NCI-H69 (cell line): ENCODE measurements at regions not wholly inside any gene's neighbourhood (a gene's known extent, or its start where the extent isn't known, plus 50 kb on each side); places are given as distances from the start of the nearest gene placed in this dataset.
"Not testable (repeated sequence)": the region's sequence is repeated elsewhere in the genome, so short reads cannot be mapped to it uniquely, and the experiment has no call there.

Experiments used
- DNase-seq: peaks from one replicate; lab custom pipeline; 2025; lab: John Stamatoyannopoulos, UW

DNA sequence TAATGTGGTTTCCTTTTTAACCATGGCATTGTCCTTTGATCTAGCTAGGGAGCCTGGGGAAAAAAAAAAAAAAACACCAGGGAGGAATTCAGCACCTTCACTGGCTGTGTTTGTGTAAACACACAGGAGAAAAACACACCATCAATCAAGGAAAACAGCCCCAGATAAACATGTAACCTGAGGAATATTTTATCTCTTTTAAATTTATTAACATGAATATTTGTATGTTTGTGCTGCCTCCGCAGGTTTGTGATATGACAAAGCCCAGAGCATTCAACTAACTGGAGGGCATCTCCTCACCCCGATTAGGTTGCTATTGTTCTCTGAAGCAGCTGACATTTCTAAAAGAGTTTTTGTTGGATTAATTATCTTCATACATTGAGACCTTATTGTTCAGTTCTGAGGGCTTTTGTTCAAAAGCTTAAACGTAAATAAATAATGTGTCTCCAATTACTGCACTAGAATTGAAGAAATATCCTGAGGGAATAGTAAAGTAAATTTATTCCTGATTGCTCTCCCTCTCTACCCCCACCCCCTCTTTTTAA, 89.4 kb upstream of the SEMA3E start:
- peak; percentile 85 for DNase-seq

DNA sequence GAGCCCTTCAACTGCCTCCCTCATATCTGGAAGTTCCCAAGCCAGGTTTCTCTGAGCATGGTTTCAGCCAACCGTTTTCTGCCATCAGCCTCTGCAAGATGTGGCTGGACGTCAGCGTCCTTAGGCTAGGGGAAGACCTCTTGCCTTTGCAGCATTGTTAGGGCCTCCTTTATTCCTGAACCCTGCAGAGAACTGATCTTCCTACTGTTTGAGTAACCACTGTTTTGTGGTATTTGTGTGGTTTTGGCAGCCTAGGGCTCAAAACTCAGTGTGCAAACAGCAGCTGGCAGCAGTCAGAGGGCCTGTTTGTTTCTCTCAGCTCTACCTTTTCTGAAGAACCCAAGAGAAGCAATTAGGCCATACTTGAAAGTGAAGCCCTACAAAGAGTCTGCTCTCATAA, 83.4 kb upstream of the SEMA3E start:
- DNase-seq, result peak; percentile 63

GRCh38 chr7:83731154-83731553, 82.2 kb upstream of the SEMA3E start:
- no peak for DNase-seq

GRCh38 chr7:83716923-83717322, 68.0 kb upstream of the SEMA3E start:
- DNase-seq, result not testable (repeated sequence)

DNA sequence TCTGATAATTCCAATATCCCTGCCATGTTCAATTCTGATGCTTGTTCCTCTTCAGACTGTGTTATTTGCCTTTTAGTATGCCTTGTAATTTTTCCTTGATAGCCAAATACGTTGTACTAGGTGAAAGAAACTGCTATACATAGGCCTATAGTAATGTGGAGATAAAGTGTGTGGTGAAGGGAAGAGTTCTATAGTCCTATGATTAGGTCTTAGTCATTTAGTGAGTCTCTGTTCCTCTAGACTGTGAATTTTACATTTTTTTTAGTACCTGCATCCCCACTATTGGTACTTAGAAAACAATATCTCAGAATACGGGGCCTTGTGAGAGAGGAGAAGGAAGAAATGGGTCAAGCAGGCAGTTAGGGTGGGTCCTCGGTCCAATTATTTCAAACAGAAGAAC, 59.6 kb upstream of the SEMA3E start:
- no peak for DNase-seq

DNA sequence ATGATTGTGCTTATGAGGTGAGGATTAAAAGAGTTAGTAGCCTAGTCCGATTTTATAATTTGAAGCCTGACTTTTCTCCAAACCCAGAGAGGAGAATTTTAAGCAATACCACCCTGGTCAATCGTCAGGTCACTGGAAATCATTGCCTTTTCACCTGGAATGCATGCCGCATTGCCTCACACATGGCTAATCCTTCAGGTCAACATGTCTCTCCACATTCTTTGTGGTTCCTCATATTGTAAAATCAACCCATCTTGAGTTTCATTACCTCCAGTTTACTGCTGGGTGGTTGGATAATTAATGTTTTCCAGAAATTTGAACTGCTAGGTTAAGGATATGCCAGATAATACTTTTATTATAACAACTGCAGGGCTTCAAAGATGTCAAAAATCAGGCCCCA, 55.6 kb upstream of the SEMA3E start:
- no peak for DNase-seq

- no peak for DNase-seq
These were observed 53.5 kb upstream of the SEMA3E start for GRCh38 chr7:83702446-83702845.

DNA sequence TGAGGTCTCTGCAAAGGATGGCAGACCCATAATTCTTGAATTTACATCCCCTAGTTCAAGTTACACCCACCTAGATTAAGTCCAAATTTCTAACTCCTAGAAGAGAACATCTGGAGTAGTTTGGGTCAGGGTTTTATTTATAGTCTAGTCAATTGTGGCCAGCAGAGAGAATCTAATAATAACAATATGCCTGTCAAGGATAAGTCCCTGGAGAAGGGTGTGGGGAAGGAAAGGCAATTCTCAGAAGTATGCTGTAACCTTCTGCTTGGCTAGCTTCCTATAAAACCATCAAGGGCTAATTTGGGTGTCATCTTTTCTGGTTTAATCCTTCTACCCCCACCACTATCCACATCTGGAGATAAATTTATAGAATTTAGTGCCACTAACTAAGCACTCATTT, 52.8 kb upstream of the SEMA3E start:
- DNase-seq, result no peak
